ENCODE measurements at regions not wholly inside any gene's neighbourhood (a gene's known extent, or its start where the extent isn't known, plus 50 kb on each side); places are given as distances from the start of the nearest gene placed in this dataset.

DNA sequence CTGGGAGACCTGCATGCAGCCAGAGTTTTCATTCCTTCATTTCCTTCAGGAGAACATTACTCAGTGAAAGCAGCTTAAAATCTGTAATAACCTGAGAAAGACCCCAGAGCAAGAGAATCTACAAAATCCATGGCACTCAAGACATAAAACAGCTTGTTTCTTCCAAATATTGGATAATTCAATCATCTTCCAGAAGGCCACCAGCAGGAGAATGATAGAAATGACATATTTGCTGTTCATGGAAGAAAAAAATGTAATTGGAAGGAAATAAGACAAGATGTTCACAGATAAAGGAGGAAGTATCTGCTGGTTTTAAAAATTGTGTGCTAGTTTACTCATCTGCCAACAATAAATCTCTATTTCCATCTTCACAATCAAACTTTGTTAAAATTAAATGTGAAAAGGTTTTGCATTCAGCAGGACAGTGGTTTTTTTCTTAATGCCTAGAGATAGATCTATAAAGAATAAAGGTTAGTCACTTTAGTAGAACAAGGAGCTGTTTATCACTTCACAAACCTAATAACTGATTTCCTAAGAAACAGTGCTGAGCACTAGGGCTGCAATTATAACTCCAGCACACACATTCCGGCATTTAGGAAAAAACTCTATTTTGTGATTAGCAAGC is 530.8 kb downstream of the NSUN3 start:
- no peaks in the 10 kb centered on the region for H3K9me3 Mint-ChIP-seq
- H3K4me3 Mint-ChIP-seq: no peak overlapping the region
- H3K27ac Mint-ChIP-seq: no peak overlapping the region
- POLR2A ChIA-PET: no interaction called here
- DNase-seq: no peak
- no peaks in the 10 kb centered on the region for H3K36me3 Mint-ChIP-seq (ENCODE audit: low read depth)
- no peaks in the 10 kb centered on the region for H3K27me3 Mint-ChIP-seq
- CTCF ChIA-PET: no interaction called here
- H3K4me1 Mint-ChIP-seq: no peaks in the 10 kb centered on the region

DNA sequence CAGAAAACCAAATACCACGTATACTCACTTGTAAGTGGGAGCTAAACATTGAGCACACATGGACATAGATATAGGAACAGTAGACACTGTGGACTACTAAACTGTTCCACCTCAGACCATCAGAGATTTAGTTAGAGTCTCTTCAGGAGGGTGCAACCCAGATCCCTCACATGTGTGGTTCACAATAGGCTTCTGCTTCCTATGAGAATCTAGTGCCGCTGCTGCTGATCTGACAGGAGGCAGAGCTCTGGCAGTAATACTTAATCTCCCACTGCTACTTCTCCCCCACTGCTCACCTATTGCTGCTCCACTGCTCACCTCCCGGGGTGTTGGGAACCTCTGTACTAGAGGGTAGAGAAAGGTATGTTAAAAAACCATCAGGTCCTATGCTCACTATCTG is 533.3 kb downstream of the NSUN3 start:
- Mint-ChIP-seq H3K4me1 (no peaks in the 10 kb centered on the region), H3K4me3 (no peak overlapping the region)
- POLR2A ChIA-PET: no interaction called here

DNA sequence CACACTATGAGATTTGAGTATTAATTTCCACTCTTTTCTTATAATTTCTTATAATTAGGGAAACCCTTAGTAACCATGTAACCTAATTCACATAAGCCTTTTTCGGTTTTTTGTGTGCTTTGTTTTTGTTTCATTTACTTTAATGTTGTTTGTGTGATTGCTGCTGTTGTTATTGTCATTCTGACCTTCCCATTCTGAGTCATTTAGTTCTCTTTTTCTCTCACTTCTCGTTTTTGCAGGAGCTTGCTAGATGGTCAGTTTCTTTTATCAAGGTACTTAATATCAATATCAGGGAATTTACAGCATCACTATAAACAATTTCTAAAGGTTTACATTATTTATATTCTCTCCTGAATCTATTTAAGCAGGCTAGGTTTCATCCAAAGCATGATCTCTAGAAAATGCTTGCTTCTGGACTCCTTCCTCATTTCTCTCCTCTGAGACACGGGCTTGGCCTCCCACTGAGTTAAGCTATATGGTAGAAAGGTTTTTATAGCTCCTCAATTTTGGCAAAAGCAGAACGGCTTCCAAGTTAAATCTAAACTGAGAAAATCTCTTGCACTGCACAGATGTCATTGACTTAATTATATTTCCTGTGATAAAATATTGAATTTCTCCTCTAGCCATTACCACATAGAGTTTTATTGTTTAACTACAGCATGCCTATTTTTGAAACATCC is 534.2 kb downstream of the NSUN3 start:
- POLR2A ChIA-PET: no interaction called here
- DNase-seq: no peak
- no peak overlapping the region for H3K4me3 Mint-ChIP-seq
- no peaks in the 10 kb centered on the region for H3K4me1 Mint-ChIP-seq
- H3K9me3 Mint-ChIP-seq: no peaks in the 10 kb centered on the region
- no peak overlapping the region for H3K27ac Mint-ChIP-seq
- no peaks in the 10 kb centered on the region for H3K36me3 Mint-ChIP-seq (ENCODE audit: low read depth)
- H3K27me3 Mint-ChIP-seq: no peaks in the 10 kb centered on the region
- CTCF ChIA-PET: no interaction called here

More for the DNA sequence above, 533.3 kb downstream of the NSUN3 start:
- DNase-seq: no peak
- Mint-ChIP-seq H3K36me3 (ENCODE audit: low read depth) (no peaks in the 10 kb centered on the region), H3K9me3 (no peaks in the 10 kb centered on the region), H3K27me3 (no peaks in the 10 kb centered on the region), H3K27ac (no peak overlapping the region)
- CTCF ChIA-PET: no interaction called here

DNA sequence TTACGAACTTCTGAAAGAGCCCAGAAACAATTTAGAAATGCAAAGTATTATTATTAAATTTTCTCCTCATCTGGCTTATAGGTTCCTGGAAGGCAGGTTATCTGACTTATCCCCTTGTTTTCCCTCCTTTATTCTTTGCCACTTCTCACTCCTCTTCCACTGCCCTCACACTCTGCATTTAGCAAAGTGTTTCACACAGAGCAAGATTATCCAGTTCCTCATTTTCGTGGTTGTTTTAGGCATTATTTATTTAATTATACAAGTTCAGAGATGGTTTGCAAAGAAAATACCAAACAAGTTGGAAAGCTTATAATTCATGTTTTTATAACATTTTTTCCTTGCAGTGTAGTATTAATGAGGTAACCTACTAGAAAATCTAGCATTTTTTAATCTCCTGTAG is 544.9 kb downstream of the NSUN3 start:
- DNase-seq: no peak
- ChIA-PET CTCF (no interaction called here), POLR2A (no interaction called here)
- H3K4me3 Mint-ChIP-seq: no peak overlapping the region
- no peaks in the 10 kb centered on the region for H3K27me3 Mint-ChIP-seq
- no peaks in the 10 kb centered on the region for H3K4me1 Mint-ChIP-seq
- no peaks in the 10 kb centered on the region for H3K9me3 Mint-ChIP-seq
- no peaks in the 10 kb centered on the region for H3K36me3 Mint-ChIP-seq (ENCODE audit: low read depth)
- no peak overlapping the region for H3K27ac Mint-ChIP-seq

GRCh38 chr3:94609908-94610307 is 547.0 kb downstream of the NSUN3 start:
- Mint-ChIP-seq H3K27me3 (no peaks in the 10 kb centered on the region), H3K4me1 (no peaks in the 10 kb centered on the region), H3K9me3 (peaks cover 4% of the 10 kb centered on the region), H3K36me3 (ENCODE audit: low read depth) (no peaks in the 10 kb centered on the region), H3K27ac (no peak overlapping the region), H3K4me3 (no peak overlapping the region)
- CTCF ChIA-PET: no interaction called here
- POLR2A ChIA-PET: no interaction called here
- DNase-seq: no peak

GRCh38 chr3:94611596-94611995 is 548.7 kb downstream of the NSUN3 start:
- H3K9me3 Mint-ChIP-seq: peaks cover 4% of the 10 kb centered on the region
- no peak overlapping the region for H3K27ac Mint-ChIP-seq
- H3K36me3 Mint-ChIP-seq (ENCODE audit: low read depth): no peaks in the 10 kb centered on the region
- H3K27me3 Mint-ChIP-seq: no peaks in the 10 kb centered on the region
- POLR2A ChIA-PET: no interaction called here
- no peak overlapping the region for H3K4me3 Mint-ChIP-seq
- DNase-seq: no peak
- CTCF ChIA-PET: no interaction called here
- no peaks in the 10 kb centered on the region for H3K4me1 Mint-ChIP-seq

DNA sequence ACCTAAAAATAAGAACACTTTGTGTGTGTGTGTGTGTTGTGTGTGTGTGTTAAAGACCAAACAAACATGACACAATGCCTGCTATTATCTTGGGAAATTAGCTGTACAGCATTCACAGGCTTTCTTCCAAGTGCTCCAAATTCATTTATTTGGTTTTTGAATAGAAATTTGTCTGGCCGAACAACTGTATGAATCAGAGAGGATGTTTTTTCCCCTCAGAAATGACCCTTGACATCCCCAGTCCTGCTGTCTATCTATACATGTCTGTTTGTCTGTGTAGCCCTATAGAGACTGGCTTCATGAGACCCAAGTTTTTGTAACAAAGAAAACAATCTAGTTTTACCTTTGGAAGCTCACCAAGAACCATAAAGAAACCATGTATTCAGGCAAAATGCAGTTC is 549.8 kb downstream of the NSUN3 start:
- H3K4me3 Mint-ChIP-seq: no peak overlapping the region
- no peaks in the 10 kb centered on the region for H3K27me3 Mint-ChIP-seq
- H3K36me3 Mint-ChIP-seq (ENCODE audit: low read depth): no peaks in the 10 kb centered on the region
- no peak for DNase-seq
- no peak overlapping the region for H3K27ac Mint-ChIP-seq
- ChIA-PET CTCF (no interaction called here), POLR2A (no interaction called here)
- no peaks in the 10 kb centered on the region for H3K4me1 Mint-ChIP-seq
- peaks cover 4% of the 10 kb centered on the region for H3K9me3 Mint-ChIP-seq

DNA sequence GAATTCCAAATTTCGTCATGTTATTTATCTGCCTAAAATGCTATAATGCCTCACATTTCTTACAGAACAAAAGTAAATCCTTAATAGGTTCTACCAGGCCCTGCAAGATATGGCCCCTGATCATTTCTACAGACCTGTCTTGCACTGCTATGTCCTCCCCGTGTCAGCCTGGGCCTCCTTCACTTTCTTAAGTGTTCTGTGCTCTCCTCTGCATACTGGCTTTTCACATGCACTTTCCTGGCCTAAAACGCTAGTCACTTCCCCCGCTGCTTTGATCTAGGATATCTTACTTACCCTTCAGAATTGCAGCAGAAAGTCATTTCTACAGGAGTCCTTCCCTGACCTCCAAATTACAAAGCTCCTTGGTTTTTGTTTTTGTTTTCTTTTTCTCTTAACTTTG is 551.3 kb downstream of the NSUN3 start:
- H3K4me3 Mint-ChIP-seq: no peak overlapping the region
- H3K36me3 Mint-ChIP-seq (ENCODE audit: low read depth): no peaks in the 10 kb centered on the region
- H3K4me1 Mint-ChIP-seq: no peaks in the 10 kb centered on the region
- H3K27me3 Mint-ChIP-seq: no peaks in the 10 kb centered on the region
- CTCF ChIA-PET: no interaction called here
- peaks cover 4% of the 10 kb centered on the region for H3K9me3 Mint-ChIP-seq
- no peak for DNase-seq
- POLR2A ChIA-PET: no interaction called here
- H3K27ac Mint-ChIP-seq: no peak overlapping the region

DNA sequence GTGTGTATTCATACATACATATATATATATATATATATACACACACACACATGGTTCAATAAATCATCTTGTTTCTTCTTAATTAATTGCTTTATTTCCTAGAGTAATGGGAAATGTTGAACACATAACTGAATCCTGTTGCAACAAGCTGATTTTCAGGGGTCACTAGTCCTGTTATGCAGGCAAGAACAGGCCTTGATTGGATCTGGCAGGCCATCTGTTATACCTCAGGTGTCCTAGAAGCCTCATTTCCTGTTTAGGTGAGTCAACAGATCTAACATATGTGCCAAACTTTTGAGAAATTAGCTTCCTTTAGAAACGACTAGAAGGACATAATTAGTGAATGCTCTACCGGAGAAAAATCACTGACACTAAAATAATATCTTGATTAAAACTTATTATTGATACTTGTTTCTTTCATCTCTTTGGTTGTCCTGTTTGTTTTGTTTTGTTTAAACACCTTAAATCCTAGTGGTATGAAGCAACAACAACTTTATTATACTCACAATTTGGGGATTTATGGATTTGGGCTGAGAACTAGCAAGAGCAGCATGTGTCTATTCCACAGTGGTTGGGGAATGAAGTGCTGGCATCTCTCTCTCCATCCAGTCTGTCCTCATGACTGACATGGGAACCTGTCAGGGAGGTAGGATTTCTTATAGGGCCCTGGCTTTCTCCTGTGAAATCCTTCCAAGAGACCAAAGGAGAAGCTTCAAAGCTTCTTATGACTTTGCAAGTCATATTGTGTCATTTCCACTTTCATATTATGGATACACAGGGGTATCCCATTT is 552.6 kb downstream of the NSUN3 start:
- peaks cover 4% of the 10 kb centered on the region for H3K9me3 Mint-ChIP-seq
- CTCF ChIA-PET: no interaction called here
- no peaks in the 10 kb centered on the region for H3K27me3 Mint-ChIP-seq
- no peak overlapping the region for H3K4me3 Mint-ChIP-seq
- POLR2A ChIA-PET: interaction anchor here (0.6 kb wide), 1 partner anchor 476 kb away, joined by 3 read pairs; no protein-coding TSS in a partner anchor
- no peak overlapping the region for H3K27ac Mint-ChIP-seq
- H3K4me1 Mint-ChIP-seq: no peaks in the 10 kb centered on the region
- no peaks in the 10 kb centered on the region for H3K36me3 Mint-ChIP-seq (ENCODE audit: low read depth)
- DNase-seq: no peak

GRCh38 chr3:94616833-94617232 is 554.0 kb downstream of the NSUN3 start:
- ChIA-PET CTCF (no interaction called here), POLR2A (no interaction called here)
- no peak for DNase-seq
- Mint-ChIP-seq H3K4me3 (no peak overlapping the region), H3K36me3 (ENCODE audit: low read depth) (no peaks in the 10 kb centered on the region), H3K27me3 (no peaks in the 10 kb centered on the region), H3K27ac (no peak overlapping the region), H3K4me1 (no peaks in the 10 kb centered on the region), H3K9me3 (peaks cover 4% of the 10 kb centered on the region)

DNA sequence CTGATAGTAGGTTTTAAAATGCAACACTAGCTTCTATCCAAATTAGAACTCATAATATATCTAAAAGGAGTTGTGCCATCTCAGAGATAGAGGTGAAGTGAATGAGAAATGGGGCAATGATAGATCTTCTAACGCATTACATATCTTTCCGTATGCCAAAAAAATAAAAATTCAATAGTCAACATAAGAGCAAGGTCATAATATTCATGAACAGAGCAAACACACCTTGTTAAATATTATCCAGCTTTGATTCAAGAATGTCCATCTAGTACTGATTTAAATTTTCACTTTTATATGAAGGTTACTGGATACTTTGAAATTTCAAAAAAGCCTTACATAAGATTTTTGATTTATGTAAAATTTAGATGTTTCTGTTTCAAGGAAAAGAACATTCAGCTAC is 554.5 kb downstream of the NSUN3 start:
- no peaks in the 10 kb centered on the region for H3K36me3 Mint-ChIP-seq (ENCODE audit: low read depth)
- DNase-seq: no peak
- H3K27ac Mint-ChIP-seq: no peak overlapping the region
- peaks cover 4% of the 10 kb centered on the region for H3K9me3 Mint-ChIP-seq
- POLR2A ChIA-PET: no interaction called here
- H3K27me3 Mint-ChIP-seq: no peaks in the 10 kb centered on the region
- H3K4me1 Mint-ChIP-seq: no peaks in the 10 kb centered on the region
- H3K4me3 Mint-ChIP-seq: no peak overlapping the region
- CTCF ChIA-PET: no interaction called here

- Mint-ChIP-seq H3K27me3 (no peaks in the 10 kb centered on the region), H3K36me3 (ENCODE audit: low read depth) (no peaks in the 10 kb centered on the region), H3K4me3 (no peak overlapping the region), H3K4me1 (no peaks in the 10 kb centered on the region), H3K27ac (no peak overlapping the region), H3K9me3 (no peaks in the 10 kb centered on the region)
- DNase-seq: no peak
- CTCF ChIA-PET: no interaction called here
- POLR2A ChIA-PET: no interaction called here
Observed at GRCh38 chr3:94619643-94620042, 556.8 kb downstream of the NSUN3 start.

DNA sequence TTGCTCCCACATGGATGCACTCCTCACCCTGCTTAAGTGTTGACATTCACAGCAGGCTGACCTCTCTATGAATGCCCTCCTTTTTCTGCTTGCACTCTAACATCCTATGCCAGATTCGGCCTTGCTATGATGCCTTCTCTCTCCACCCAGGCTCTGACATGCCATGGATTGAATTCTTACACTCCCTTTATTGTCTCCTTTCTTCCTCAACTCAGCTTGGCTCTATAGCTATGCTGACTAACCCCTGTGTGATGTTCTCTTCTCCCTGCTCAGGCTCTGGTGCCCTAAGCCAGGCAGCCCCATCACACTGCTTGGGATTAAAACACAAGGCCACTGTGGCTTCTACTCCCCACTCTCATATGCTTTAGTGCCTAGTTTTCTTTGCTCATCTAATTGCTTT is 563.7 kb downstream of the NSUN3 start:
- Mint-ChIP-seq H3K4me3 (no peak overlapping the region), H3K4me1 (no peaks in the 10 kb centered on the region), H3K27me3 (no peaks in the 10 kb centered on the region), H3K36me3 (ENCODE audit: low read depth) (no peaks in the 10 kb centered on the region), H3K27ac (no peak overlapping the region), H3K9me3 (no peaks in the 10 kb centered on the region)
- CTCF ChIA-PET: no interaction called here
- no peak for DNase-seq
- POLR2A ChIA-PET: no interaction called here

GRCh38 chr3:94627689-94628088 is 564.8 kb downstream of the NSUN3 start:
- no peaks in the 10 kb centered on the region for H3K27me3 Mint-ChIP-seq
- ChIA-PET POLR2A (no interaction called here), CTCF (no interaction called here)
- no peaks in the 10 kb centered on the region for H3K4me1 Mint-ChIP-seq
- H3K9me3 Mint-ChIP-seq: peaks cover 3% of the 10 kb centered on the region
- H3K36me3 Mint-ChIP-seq (ENCODE audit: low read depth): no peaks in the 10 kb centered on the region
- no peak for DNase-seq
- H3K27ac Mint-ChIP-seq: no peak overlapping the region
- no peak overlapping the region for H3K4me3 Mint-ChIP-seq

Measured in activated CD4-positive, alpha-beta T cell treated with anti-CD3 and anti-CD28 coated beads, Interleukin-2, amount 10 ng/mL, durations not matched to agents 7 days and 5 days (primary cell).